Activated naive CD4-positive, alpha-beta T cell treated with anti-CD3 and anti-CD28 coated beads, Interleukin-2, amount 10 ng/mL, durations not matched to agents 7 days and 5 days (primary cell): ENCODE measurements at regions not wholly inside any gene's neighbourhood (a gene's known extent, or its start where the extent isn't known, plus 50 kb on each side); places are given as distances from the start of the nearest gene placed in this dataset.

Source experiments
- CTCF ChIA-PET: fragments of 350-600 bp; sonication (Branson Sonifier 250); formaldehyde crosslinking; loops from one replicate; lab custom pipeline; 2021; ENCODE audit warnings: antibody characterized with exemption; lab: Charles Lee
- DNase-seq: peaks from one replicate; pipeline ENCODE4 v3.0.0-alpha.2; 2020
- H3K27ac Mint-ChIP-seq: one replicate; pipeline ENCODE4 v1.8.0; 2021; ENCODE audit warnings: mild to moderate bottlenecking, moderate library complexity, mixed read lengths
- H3K27me3 Mint-ChIP-seq: one replicate; pipeline ENCODE4 v1.8.0; 2021; ENCODE audit warnings: mild to moderate bottlenecking, mixed read lengths
- H3K36me3 Mint-ChIP-seq: one replicate; pipeline ENCODE4 v1.8.0; 2021; ENCODE audit warnings: mixed read lengths
- H3K4me1 Mint-ChIP-seq: one replicate; pipeline ENCODE4 v1.8.0; 2021; ENCODE audit warnings: mixed read lengths
- H3K4me3 Mint-ChIP-seq: one replicate; pipeline ENCODE4 v1.8.0; 2021; ENCODE audit warnings: mild to moderate bottlenecking, moderate library complexity, mixed read lengths
- H3K9me3 Mint-ChIP-seq: one replicate; pipeline ENCODE4 v1.8.0; 2021; ENCODE audit warnings: mixed read lengths

DNA sequence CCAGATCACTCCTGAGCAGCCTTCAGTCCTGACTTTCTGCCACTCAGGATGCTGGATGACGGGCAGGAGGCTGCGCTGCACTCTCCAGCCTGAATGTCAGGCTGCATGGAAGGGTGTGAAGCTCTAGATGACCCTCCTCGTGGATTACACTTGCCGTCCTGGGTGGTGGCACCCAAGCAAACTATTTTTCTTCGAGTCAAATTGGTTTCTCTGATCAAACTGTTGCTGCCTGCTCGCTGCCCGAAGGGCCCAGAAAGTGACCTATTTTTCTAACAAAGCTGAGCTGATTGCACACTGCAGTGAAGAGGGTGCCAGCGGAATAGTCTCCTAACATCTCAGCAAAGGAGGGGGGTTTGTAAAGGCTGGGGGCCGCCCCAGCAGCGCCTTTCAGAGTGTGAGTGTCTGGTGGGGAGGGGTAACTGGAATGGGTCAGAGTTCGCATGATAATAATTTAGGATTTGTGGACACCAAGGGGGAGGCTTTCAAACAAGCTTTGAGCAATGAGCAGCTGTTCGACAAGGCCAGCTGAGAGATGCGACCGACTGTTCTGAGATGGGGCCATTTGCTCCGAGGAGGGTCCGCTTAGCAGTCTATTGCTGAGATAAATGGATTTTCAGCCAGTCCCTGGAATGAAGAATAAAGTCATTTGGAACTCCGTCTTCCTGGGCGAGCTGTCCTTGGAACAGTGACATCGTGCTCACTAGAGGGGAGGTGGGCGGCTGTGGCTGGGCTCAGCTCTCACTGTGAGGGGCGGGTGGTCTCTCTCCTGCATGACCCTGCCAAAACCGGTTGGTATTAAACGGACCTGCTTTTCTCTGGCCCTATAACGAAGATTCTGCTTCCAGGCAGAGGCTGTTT is 537.6 kb downstream of the BRD1 start:
- Mint-ChIP-seq H3K4me1 (no peaks in the 10 kb centered on the region), H3K27me3 (peaks cover 4% of the 10 kb centered on the region), H3K9me3 (peaks cover 5% of the 10 kb centered on the region), H3K27ac (no peak overlapping the region), H3K4me3 (no peak overlapping the region), H3K36me3 (no peaks in the 10 kb centered on the region)
- CTCF ChIA-PET: no interaction called here
- DNase-seq: no peak

DNA sequence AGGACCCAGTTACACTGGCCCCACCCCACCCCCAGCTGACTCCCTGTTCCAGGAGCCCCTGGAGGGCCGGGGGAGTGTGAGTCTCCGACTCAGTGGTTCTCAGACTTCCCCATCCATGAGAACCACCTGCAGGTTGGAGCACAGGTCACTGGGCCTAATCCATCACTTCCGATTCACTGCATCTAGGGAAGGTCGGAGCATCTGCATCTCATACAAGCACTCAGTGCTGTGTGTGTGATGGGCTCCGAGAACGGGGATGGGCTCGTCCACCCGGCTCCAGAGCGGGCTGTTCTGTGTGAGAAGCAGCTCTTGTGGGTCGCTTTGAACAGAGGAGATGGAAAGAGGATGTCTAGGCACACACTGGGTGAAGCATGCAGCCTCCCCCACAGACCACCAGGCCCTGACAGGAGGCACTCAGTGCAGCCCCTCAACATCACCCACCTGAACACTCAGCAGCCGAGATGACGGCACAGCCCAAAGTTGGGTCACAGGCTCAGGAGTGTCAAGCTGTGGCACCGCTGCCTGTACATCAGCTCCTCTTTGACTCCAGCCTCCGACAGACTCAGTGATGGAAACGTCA is 541.4 kb downstream of the BRD1 start:
- Mint-ChIP-seq H3K27me3 (no peaks in the 10 kb centered on the region), H3K36me3 (no peaks in the 10 kb centered on the region), H3K9me3 (no peaks in the 10 kb centered on the region), H3K27ac (no peak overlapping the region), H3K4me3 (no peak overlapping the region), H3K4me1 (no peaks in the 10 kb centered on the region)
- no peak for DNase-seq
- CTCF ChIA-PET: no interaction called here

DNA sequence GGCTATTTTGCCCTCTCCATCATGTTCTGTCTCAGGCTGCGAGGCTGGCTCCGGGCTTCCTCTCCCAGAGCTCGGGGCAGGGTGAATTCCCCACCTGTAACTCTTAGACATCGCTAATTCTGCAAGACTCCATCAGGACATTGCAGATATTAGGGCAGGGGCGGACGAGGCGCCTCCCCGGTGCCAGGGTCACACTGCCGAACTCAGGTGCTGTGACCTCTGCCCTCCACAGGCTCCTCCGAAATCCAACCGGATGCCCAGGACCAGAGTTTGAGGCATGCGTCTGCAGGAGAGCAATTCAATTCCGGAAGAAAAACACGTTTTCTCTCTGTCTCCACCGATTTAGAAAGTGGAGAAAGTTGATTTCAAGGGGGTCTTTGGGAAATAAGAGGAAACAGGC is 542.7 kb downstream of the BRD1 start:
- CTCF ChIA-PET: no interaction called here
- no peaks in the 10 kb centered on the region for H3K4me1 Mint-ChIP-seq
- no peak overlapping the region for H3K27ac Mint-ChIP-seq
- H3K4me3 Mint-ChIP-seq: no peak overlapping the region
- no peaks in the 10 kb centered on the region for H3K36me3 Mint-ChIP-seq
- H3K9me3 Mint-ChIP-seq: peaks cover 3% of the 10 kb centered on the region
- H3K27me3 Mint-ChIP-seq: no peaks in the 10 kb centered on the region
- DNase-seq: no peak

GRCh38 chr22:49284056-49284784 is 543.5 kb downstream of the BRD1 start:
- DNase-seq: no peak
- Mint-ChIP-seq H3K27ac (no peak overlapping the region), H3K9me3 (peaks cover 3% of the 10 kb centered on the region), H3K27me3 (no peaks in the 10 kb centered on the region), H3K36me3 (no peaks in the 10 kb centered on the region), H3K4me3 (no peak overlapping the region), H3K4me1 (no peaks in the 10 kb centered on the region)
- CTCF ChIA-PET: no interaction called here

DNA sequence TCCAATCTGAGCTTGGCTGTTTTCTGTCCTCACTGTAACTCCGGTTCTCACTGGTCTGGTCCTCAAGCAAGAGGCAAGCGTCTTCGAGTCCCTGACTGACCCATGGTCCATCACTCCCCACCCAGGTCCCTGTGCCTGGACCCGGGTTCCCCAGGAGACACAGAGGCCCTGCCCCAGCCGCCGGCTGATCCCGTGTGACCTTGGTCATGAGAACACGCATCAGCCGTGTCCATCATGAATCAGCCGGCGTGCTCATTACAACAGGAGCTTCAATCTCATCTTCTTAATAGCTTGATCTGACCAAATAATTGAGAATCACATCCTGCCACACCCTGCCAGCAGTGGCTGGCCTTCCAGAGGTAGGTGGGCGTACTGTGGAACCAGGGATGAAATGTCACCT is 545.1 kb downstream of the BRD1 start:
- CTCF ChIA-PET: no interaction called here
- Mint-ChIP-seq H3K36me3 (no peaks in the 10 kb centered on the region), H3K27me3 (no peaks in the 10 kb centered on the region)

GRCh38 chr22:49281467-49282340 is 546.0 kb downstream of the BRD1 start:
- no peaks in the 10 kb centered on the region for H3K4me1 Mint-ChIP-seq
- no peak for DNase-seq
- CTCF ChIA-PET: no interaction called here
- no peaks in the 10 kb centered on the region for H3K36me3 Mint-ChIP-seq
- H3K4me3 Mint-ChIP-seq: no peak overlapping the region
- no peaks in the 10 kb centered on the region for H3K27me3 Mint-ChIP-seq
- peaks cover 3% of the 10 kb centered on the region for H3K9me3 Mint-ChIP-seq
- H3K27ac Mint-ChIP-seq: no peak overlapping the region

More for the DNA sequence above, 545.1 kb downstream of the BRD1 start:
- Mint-ChIP-seq H3K4me1 (no peaks in the 10 kb centered on the region), H3K4me3 (no peak overlapping the region), H3K27ac (no peak overlapping the region), H3K9me3 (peaks cover 3% of the 10 kb centered on the region)
- no peak for DNase-seq

- CTCF ChIA-PET: no interaction called here
- no peak overlapping the region for H3K27ac Mint-ChIP-seq
- H3K4me1 Mint-ChIP-seq: no peaks in the 10 kb centered on the region
- H3K27me3 Mint-ChIP-seq: no peaks in the 10 kb centered on the region
- no peak for DNase-seq
- H3K9me3 Mint-ChIP-seq: peaks cover 3% of the 10 kb centered on the region
- no peaks in the 10 kb centered on the region for H3K36me3 Mint-ChIP-seq
- H3K4me3 Mint-ChIP-seq: no peak overlapping the region
These were observed 549.3 kb downstream of the BRD1 start for GRCh38 chr22:49278340-49278739.

DNA sequence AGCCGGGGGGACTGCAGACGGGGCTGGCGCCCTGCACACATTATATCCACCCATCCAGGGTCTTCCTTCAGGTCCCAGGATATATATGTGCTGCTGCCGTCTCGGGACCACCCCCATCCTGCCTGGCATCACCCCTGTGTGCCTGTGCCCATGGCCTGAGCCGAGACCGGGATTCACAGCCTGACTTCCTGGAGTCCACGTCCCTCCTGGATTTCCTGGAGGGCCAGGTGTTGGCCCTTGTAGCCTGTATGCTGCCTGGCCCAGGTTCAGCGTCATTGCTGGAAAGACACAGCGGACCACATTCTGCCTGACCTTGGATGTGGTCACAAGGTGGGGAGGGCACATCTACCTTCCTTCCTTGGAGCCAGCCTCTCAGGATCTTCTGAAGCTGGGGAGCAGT is 551.1 kb downstream of the BRD1 start:
- peaks cover 3% of the 10 kb centered on the region for H3K9me3 Mint-ChIP-seq
- DNase-seq: no peak
- H3K36me3 Mint-ChIP-seq: no peaks in the 10 kb centered on the region
- H3K27me3 Mint-ChIP-seq: peaks cover 8% of the 10 kb centered on the region
- H3K4me3 Mint-ChIP-seq: no peak overlapping the region
- no peaks in the 10 kb centered on the region for H3K4me1 Mint-ChIP-seq
- CTCF ChIA-PET: no interaction called here
- H3K27ac Mint-ChIP-seq: no peak overlapping the region

DNA sequence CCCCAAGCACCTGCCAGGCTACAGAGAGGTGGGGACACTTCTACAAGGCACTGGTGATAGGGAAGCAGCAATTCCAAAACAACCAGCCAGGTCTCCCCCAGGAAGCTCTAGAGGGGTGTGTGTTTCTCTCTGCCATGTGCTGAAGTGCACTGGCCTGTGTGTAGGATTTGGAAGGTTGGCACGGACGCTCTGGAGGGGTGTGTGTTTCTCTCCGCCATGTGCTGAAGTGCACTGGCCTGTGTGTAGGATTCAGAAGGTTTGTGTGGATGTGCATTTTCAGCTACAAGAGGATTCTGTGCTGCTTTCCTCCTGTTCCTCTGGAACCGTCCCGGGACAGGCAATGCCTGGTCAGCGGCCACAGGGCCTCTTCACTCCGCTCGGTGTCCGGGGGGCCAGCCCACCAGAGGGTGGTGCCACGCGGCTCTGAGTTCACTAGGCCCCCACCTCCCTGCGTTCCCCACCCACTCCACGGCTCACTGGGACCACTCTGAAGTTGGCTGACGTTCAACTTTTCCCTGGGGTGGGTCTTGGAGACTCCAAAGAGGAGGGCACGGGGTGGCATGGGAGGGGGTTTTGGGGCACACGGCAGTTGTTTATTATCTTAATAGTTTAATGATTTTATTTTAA is 552.8 kb downstream of the BRD1 start:
- H3K4me3 Mint-ChIP-seq: no peak overlapping the region
- no peaks in the 10 kb centered on the region for H3K36me3 Mint-ChIP-seq
- H3K27ac Mint-ChIP-seq: no peak overlapping the region
- no peaks in the 10 kb centered on the region for H3K9me3 Mint-ChIP-seq
- no peak for DNase-seq
- H3K4me1 Mint-ChIP-seq: no peaks in the 10 kb centered on the region
- H3K27me3 Mint-ChIP-seq: peaks cover 24% of the 10 kb centered on the region
- CTCF ChIA-PET: no interaction called here

DNA sequence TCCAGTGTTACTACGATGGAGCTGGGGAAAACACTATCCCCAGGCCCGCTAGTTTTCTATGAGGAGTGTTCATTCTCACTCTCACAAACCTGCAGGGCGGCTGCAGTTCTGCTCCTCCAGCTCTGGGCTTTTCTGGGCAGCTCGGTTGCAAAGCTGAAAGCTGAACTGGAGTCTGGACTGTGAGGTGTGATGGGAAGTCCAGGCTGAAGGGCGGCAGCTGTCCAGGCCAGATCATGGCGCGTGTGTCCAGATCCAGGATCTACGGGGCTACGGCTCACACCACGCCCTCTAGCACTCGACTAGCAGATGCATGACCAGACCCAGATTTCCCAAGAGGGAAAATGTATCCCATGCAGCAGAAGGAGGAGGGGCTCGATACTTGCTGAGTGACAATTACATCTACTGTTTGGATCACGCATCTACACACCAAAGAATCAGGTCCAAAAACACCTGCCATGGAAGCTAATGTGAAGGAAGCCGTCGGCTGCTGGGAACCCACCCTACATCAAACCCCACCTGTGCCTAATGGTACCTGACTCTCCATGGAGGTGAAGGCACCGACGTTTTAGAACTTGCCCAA is 555.0 kb downstream of the BRD1 start:
- H3K4me3 Mint-ChIP-seq: no peak overlapping the region
- CTCF ChIA-PET: interaction anchor here (1.0 kb wide), 1 partner anchor 33 kb away, joined by 4 read pairs; no protein-coding TSS in a partner anchor
- H3K36me3 Mint-ChIP-seq: no peaks in the 10 kb centered on the region
- no peaks in the 10 kb centered on the region for H3K4me1 Mint-ChIP-seq
- peaks cover 32% of the 10 kb centered on the region for H3K27me3 Mint-ChIP-seq
- H3K9me3 Mint-ChIP-seq: no peaks in the 10 kb centered on the region
- H3K27ac Mint-ChIP-seq: no peak overlapping the region
- DNase-seq: no peak

DNA sequence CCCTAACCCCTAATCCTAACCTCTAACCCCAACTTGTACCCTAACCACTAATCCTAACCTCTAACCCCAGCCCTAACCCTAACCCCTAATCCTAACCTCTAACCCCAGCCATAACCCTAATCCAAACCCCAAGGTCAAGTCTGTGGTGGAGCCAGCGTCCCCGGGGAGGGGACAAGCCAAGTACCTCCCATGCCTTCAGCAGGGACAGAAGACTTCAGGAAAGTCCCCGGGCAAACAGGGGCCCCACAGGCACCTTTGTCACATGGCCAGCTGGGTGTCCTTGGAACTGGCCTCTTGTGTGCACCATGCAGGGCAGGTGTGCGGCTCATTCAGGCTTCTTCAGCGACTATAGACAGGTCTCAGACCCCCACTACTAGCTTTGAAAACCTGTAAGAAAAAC is 555.8 kb downstream of the BRD1 start:
- CTCF ChIA-PET: interaction anchor here (0.8 kb wide), 1 partner anchor 17 kb away, joined by 3 read pairs; no protein-coding TSS in a partner anchor
- H3K27ac Mint-ChIP-seq: no peak overlapping the region
- H3K36me3 Mint-ChIP-seq: no peaks in the 10 kb centered on the region
- H3K9me3 Mint-ChIP-seq: no peaks in the 10 kb centered on the region
- H3K4me1 Mint-ChIP-seq: no peaks in the 10 kb centered on the region
- H3K27me3 Mint-ChIP-seq: peaks cover 32% of the 10 kb centered on the region
- H3K4me3 Mint-ChIP-seq: no peak overlapping the region
- no peak for DNase-seq

- H3K27me3 Mint-ChIP-seq: peaks cover 32% of the 10 kb centered on the region
- CTCF ChIA-PET: interaction anchor here (0.8 kb wide), 1 partner anchor 17 kb away, joined by 3 read pairs; no protein-coding TSS in a partner anchor
- no peak overlapping the region for H3K27ac Mint-ChIP-seq
- no peaks in the 10 kb centered on the region for H3K36me3 Mint-ChIP-seq
- no peaks in the 10 kb centered on the region for H3K9me3 Mint-ChIP-seq
- H3K4me3 Mint-ChIP-seq: no peak overlapping the region
- no peaks in the 10 kb centered on the region for H3K4me1 Mint-ChIP-seq
- no peak for DNase-seq
These were observed 556.3 kb downstream of the BRD1 start for GRCh38 chr22:49271369-49271727.

GRCh38 chr22:49270595-49271368 is 556.9 kb downstream of the BRD1 start:
- H3K4me3 Mint-ChIP-seq: no peak overlapping the region
- H3K27ac Mint-ChIP-seq: no peak overlapping the region
- H3K36me3 Mint-ChIP-seq: no peaks in the 10 kb centered on the region
- no peaks in the 10 kb centered on the region for H3K9me3 Mint-ChIP-seq
- H3K27me3 Mint-ChIP-seq: peaks cover 32% of the 10 kb centered on the region
- H3K4me1 Mint-ChIP-seq: no peaks in the 10 kb centered on the region
- CTCF ChIA-PET: no interaction called here
- no peak for DNase-seq
